ENCODE measurements at regions not wholly inside any gene's neighbourhood (a gene's known extent, or its start where the extent isn't known, plus 50 kb on each side); places are given as distances from the start of the nearest gene placed in this dataset.
"Not testable (repeated sequence)": the region's sequence is repeated elsewhere in the genome, so short reads cannot be mapped to it uniquely, and the experiment has no call there.

DNA sequence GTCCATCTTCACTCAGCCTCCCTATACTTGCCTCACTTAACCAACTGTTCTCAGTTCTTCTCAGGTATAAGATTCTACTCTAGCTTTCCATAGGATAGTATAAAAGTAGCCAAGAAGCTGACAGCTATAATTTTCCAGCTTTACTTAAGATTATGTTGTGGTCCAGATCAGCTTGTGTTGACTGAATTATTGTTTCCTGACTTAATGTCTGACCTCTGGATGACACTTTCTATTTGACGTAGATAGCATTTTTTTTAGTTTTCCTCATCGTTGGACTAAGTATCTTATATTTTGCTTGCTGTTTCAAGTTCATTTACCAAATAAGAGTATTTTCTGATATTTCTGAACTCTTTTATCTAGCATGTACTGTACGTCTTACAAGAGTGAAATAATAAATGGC, 1272.5 kb upstream of the CDH2 start:
- Mint-ChIP-seq H3K27me3 (ENCODE audit: insufficient read depth) (no peaks in the 10 kb centered on the region), H3K27ac (no peak overlapping the region), H3K4me3 (no peak overlapping the region), H3K4me1 (ENCODE audit: low read depth) (no peaks in the 10 kb centered on the region), H3K36me3 (ENCODE audit: low read depth) (no peaks in the 10 kb centered on the region), H3K9me3 (peaks cover 13% of the 10 kb centered on the region)
- intact Hi-C loops (cut with micrococcal nuclease): no loop called here
- DNase-seq (ENCODE audit: low spot score): no peak

DNA sequence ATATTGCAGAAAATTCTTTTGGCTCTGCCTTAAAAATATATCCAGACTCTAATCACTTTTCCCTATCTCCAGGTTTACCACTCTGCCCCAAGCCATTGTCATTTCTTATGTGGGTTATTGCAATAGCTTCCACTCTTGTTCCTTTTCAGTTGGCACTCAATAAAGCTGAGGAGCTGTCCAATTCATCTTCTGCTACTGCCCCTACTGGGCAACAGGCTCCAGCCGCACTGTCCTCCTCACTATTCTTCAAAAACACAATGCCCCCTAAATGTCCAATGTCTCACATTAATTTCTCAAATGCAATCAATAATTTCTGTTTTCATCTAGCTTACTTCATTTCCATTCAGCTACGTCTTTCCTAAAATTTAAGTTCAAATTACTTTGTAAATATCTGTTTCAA, 1262.5 kb upstream of the CDH2 start:
- H3K36me3 Mint-ChIP-seq (ENCODE audit: low read depth): no peaks in the 10 kb centered on the region
- no peaks in the 10 kb centered on the region for H3K4me1 Mint-ChIP-seq (ENCODE audit: low read depth)
- intact Hi-C loops (cut with micrococcal nuclease): no loop called here
- H3K9me3 Mint-ChIP-seq: peaks cover 5% of the 10 kb centered on the region
- H3K27me3 Mint-ChIP-seq (ENCODE audit: insufficient read depth): no peaks in the 10 kb centered on the region
- H3K4me3 Mint-ChIP-seq: no peak overlapping the region
- DNase-seq (ENCODE audit: low spot score): no peak
- no peak overlapping the region for H3K27ac Mint-ChIP-seq

DNA sequence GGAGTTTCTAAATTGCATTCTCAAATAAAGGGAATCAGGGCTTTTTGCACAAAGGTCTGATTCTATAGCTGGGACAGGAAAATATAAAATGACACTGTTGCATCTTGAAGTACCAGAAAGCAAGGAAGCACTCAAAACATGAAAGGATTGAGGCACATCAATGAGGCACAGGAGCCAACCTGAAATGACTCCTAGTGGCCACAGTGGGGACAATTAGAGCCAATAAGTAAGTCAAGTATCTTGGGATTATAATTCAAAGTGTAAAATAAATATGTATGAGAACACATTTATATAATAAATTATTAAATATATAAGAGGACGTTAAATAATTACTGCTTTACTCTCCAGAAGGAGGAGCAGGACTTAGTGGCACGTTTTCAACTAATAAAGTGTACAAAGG, 1259.5 kb upstream of the CDH2 start:
- Mint-ChIP-seq H3K27ac (no peak overlapping the region), H3K4me3 (no peak overlapping the region), H3K9me3 (peaks cover 14% of the 10 kb centered on the region), H3K4me1 (ENCODE audit: low read depth) (no peaks in the 10 kb centered on the region), H3K36me3 (ENCODE audit: low read depth) (no peaks in the 10 kb centered on the region), H3K27me3 (ENCODE audit: insufficient read depth) (no peaks in the 10 kb centered on the region)
- intact Hi-C loops (cut with micrococcal nuclease): no loop called here
- no peak for DNase-seq (ENCODE audit: low spot score)

DNA sequence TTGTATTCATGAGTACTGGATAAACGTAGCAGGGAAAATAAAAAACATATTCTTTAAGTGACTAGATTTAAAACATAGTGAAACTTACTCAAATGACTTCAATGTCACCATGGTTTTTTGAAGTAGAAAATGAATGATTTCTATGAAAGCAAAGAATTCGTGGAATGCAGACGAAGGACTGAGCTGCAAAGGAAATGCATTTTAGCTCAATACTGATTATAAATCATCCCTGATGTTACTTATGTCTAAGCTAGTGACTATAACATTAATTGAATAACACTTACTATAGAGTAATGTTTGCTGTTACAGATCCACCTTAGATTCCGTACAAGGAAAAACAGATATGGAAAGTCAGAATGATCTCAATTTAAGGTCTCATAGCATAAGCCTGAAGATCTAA, 1257.7 kb upstream of the CDH2 start:
- H3K9me3 Mint-ChIP-seq: peaks cover 13% of the 10 kb centered on the region
- DNase-seq (ENCODE audit: low spot score): no peak
- H3K27me3 Mint-ChIP-seq (ENCODE audit: insufficient read depth): no peaks in the 10 kb centered on the region
- no peak overlapping the region for H3K27ac Mint-ChIP-seq
- no peaks in the 10 kb centered on the region for H3K4me1 Mint-ChIP-seq (ENCODE audit: low read depth)
- no peak overlapping the region for H3K4me3 Mint-ChIP-seq
- no peaks in the 10 kb centered on the region for H3K36me3 Mint-ChIP-seq (ENCODE audit: low read depth)
- intact Hi-C loops (cut with micrococcal nuclease): no loop called here

DNA sequence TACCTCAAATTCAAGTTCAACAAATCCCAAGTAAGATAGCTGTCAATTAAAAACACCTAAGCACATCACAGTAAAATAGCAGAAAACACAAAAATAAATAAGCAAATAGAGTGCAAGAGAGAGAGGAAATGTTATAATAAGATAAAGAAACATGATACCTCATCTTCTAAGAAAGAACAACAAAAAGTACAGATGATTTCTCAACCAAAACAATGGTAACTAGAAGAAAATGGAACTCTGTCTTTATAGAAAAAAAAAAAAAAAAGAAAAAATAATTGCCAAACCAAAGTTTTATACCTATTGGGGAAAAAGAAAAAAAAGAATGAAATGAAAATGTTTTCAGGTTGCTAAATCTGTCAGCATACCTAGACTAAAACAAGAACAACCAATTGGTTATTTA, 1253.5 kb upstream of the CDH2 start:
- H3K36me3 Mint-ChIP-seq (ENCODE audit: low read depth): no peaks in the 10 kb centered on the region
- intact Hi-C loops (cut with micrococcal nuclease): no loop called here
- no peak overlapping the region for H3K4me3 Mint-ChIP-seq
- H3K9me3 Mint-ChIP-seq: peaks cover 19% of the 10 kb centered on the region
- no peaks in the 10 kb centered on the region for H3K27me3 Mint-ChIP-seq (ENCODE audit: insufficient read depth)
- H3K4me1 Mint-ChIP-seq (ENCODE audit: low read depth): no peaks in the 10 kb centered on the region
- no peak for DNase-seq (ENCODE audit: low spot score)
- no peak overlapping the region for H3K27ac Mint-ChIP-seq

DNA sequence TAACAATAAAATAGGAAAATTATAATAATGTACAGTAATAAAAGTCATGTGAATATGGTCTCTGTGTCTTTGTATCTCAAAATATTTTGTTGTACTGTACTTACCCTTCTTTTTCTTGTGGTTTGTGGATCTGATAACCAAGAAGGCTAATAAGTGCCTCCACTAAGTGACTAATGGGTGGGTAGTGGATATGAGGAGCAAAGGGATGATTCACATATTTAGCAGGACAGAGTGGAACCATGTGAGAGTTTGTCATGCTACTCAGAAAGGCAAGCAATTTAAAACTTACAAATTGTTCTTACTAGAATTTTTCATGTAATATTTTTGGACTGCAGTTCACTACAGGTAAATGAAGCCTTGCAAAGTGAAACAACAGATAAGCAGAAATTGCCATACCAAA, 1241.2 kb upstream of the CDH2 start:
- Mint-ChIP-seq H3K9me3 (peaks cover 33% of the 10 kb centered on the region), H3K27ac (no peak overlapping the region), H3K36me3 (ENCODE audit: low read depth) (no peaks in the 10 kb centered on the region), H3K4me1 (ENCODE audit: low read depth) (no peaks in the 10 kb centered on the region), H3K4me3 (no peak overlapping the region), H3K27me3 (ENCODE audit: insufficient read depth) (no peaks in the 10 kb centered on the region)
- DNase-seq (ENCODE audit: low spot score): no peak
- intact Hi-C loops (cut with micrococcal nuclease): no loop called here

DNA sequence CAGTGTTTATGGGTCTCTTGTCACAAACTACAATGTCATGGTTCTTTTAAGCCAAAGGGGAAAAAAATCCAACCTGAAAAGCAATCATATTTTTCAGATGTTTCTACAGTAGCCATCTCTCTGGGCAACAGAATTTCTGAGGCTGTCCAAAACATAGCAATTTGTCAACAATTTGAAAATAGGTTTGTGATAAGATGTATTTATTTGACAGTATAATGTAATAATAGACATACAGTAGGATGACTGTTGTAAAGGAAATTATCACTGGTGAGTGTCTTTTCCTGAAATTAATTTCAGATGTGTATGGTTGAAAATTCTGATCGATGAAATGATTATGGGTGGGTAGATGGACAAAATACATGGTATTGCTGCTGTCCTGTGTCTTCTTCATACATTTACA, 1230.1 kb upstream of the CDH2 start:
- H3K36me3 Mint-ChIP-seq (ENCODE audit: low read depth): no peaks in the 10 kb centered on the region
- no peaks in the 10 kb centered on the region for H3K4me1 Mint-ChIP-seq (ENCODE audit: low read depth)
- H3K27ac Mint-ChIP-seq: no peak overlapping the region
- DNase-seq (ENCODE audit: low spot score): no peak
- no peaks in the 10 kb centered on the region for H3K27me3 Mint-ChIP-seq (ENCODE audit: insufficient read depth)
- H3K4me3 Mint-ChIP-seq: no peak overlapping the region
- H3K9me3 Mint-ChIP-seq: peaks cover 7% of the 10 kb centered on the region
- intact Hi-C loops (cut with micrococcal nuclease): no loop called here

DNA sequence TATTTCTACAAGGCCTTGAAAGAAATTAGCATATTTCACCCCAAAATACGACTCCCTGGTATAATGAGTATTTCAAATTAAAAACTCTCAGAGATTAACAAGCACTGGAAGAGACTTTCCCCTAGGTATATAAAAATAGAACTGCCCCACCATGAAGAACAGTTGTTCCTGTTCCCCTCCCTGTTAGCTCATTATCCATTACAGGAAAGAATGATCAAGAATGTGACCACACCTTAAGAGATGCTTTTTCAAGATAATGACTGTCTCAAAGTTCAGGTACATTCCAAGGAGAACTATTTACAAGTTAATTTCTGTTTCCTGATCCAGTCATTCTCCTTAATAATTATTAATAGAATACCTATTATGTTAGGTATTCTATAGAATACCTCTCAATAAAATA, 1220.6 kb upstream of the CDH2 start:
- DNase-seq (ENCODE audit: low spot score): no peak
- H3K27me3 Mint-ChIP-seq (ENCODE audit: insufficient read depth): no peaks in the 10 kb centered on the region
- no peak overlapping the region for H3K4me3 Mint-ChIP-seq
- H3K27ac Mint-ChIP-seq: no peak overlapping the region
- H3K36me3 Mint-ChIP-seq (ENCODE audit: low read depth): peaks cover 2% of the 10 kb centered on the region
- H3K4me1 Mint-ChIP-seq (ENCODE audit: low read depth): no peaks in the 10 kb centered on the region
- intact Hi-C loops (cut with micrococcal nuclease): no loop called here
- H3K9me3 Mint-ChIP-seq: peaks cover 32% of the 10 kb centered on the region

DNA sequence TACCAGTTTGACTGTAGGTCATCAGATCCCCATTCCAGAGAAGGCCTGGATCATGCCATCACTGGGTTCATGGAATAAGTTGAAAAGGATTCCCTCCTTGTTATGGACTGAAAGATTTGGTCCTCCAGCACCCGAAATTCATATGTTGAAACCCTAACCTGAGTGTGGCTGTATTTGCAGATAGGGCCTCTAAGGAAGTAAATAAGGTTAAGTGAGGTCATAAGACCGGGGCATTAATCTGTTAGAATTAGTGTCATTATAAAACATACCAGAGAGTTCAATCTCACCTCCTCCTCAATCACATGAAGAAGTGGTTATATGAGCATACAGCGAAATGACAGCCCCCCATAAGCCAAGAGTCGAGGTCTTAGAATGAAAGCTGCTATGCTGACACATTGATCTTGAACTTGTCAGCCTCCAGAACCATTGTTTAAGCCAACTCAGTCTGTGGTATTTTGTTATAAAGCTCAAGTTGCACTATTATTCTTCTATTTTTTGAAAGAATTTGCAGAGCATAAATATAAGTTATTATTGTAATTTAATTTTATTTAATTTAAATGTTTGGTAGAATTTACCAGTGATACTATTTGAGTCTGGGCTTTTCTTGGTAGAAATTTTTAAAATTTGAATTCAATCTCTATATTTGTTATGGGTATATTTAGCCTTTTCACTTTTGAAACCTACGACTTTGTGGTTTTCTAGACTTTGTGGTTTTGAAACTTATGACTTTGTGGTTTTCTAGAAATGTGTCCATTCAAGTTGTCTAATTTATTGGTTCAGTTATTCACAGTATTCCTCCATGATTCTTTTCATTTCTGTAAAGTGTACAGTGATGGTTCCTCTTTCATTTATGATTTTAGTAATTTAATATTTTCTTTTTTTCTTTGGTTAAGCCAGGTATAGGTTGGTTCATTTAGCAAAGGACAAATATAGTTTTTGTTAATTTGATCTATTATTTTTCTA, 1206.7 kb upstream of the CDH2 start:
- Mint-ChIP-seq H3K9me3 (peaks cover 15% of the 10 kb centered on the region), H3K36me3 (ENCODE audit: low read depth) (no peaks in the 10 kb centered on the region), H3K27me3 (ENCODE audit: insufficient read depth) (no peaks in the 10 kb centered on the region), H3K4me3 (no peak overlapping the region), H3K27ac (no peak overlapping the region), H3K4me1 (ENCODE audit: low read depth) (no peaks in the 10 kb centered on the region)
- intact Hi-C loops (cut with micrococcal nuclease): no loop called here
- DNase-seq (ENCODE audit: low spot score): no peak

DNA sequence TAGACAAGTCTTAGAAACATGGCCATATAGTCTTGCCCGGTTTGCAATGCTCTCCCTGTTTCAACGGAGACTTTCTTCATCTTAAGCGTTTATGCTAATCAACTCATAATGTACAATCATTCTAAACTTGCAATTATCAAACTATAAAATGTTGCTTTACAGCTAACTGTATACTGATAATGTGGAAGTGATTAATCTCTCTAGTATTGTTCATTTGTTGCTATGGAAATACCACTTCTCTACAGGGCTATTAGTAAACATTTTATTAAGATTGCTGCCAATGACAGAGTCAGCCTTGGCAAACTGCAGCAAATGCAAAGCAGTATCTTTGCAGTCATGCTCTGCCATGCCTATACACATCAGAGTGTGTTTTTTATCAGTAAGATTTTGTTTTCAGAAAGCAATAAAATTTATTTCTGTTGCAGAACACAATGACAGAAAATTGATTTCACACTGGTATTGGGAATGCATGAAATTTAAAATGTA, 1201.8 kb upstream of the CDH2 start:
- H3K4me1 Mint-ChIP-seq (ENCODE audit: low read depth): no peaks in the 10 kb centered on the region
- H3K4me3 Mint-ChIP-seq: no peak overlapping the region
- H3K36me3 Mint-ChIP-seq (ENCODE audit: low read depth): no peaks in the 10 kb centered on the region
- H3K27ac Mint-ChIP-seq: no peak overlapping the region
- no peak for DNase-seq (ENCODE audit: low spot score)
- intact Hi-C loops (cut with micrococcal nuclease): no loop called here
- peaks cover 8% of the 10 kb centered on the region for H3K9me3 Mint-ChIP-seq
- no peaks in the 10 kb centered on the region for H3K27me3 Mint-ChIP-seq (ENCODE audit: insufficient read depth)

DNA sequence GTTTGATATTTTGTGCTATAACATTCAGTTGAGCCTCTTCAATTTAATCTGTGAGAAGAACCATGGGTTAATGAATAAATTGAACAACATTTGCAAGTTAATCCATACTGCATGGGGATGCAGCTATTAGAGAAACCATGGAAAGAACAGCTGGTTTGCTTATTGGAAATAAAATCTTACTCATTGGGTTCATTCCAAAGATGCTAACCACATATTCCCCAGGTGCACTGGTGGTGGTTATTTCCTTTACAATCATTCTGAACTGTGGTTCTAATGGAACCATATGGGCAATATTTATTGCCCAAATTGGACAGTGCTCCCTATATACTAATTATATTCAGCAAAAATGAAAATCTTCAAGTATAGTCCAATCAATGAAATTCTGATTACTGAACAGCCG, 1200.4 kb upstream of the CDH2 start:
- no peak overlapping the region for H3K27ac Mint-ChIP-seq
- H3K9me3 Mint-ChIP-seq: peaks cover 14% of the 10 kb centered on the region
- intact Hi-C loops (cut with micrococcal nuclease): no loop called here
- no peak overlapping the region for H3K4me3 Mint-ChIP-seq
- no peak for DNase-seq (ENCODE audit: low spot score)
- no peaks in the 10 kb centered on the region for H3K4me1 Mint-ChIP-seq (ENCODE audit: low read depth)
- H3K36me3 Mint-ChIP-seq (ENCODE audit: low read depth): no peaks in the 10 kb centered on the region
- no peaks in the 10 kb centered on the region for H3K27me3 Mint-ChIP-seq (ENCODE audit: insufficient read depth)

DNA sequence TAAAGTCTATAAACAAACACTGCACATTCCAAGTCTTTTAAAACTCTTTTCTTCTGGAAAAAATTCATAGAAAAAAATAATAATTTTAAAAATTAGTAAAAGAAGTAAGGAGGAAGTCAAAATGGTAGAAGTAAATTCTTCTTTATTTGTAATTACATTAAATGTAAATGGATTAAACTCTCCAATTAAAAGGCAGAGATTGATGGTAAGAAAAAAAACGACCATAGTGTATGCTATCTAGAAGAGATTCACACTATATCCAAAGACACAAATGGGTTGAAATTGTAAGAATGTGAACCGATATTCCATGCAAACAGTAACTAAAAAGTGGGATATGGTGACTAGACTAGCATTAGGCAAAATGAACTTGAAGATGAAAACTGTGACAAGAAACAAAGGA, 1196.1 kb upstream of the CDH2 start:
- H3K9me3 Mint-ChIP-seq: peaks cover 10% of the 10 kb centered on the region
- H3K27me3 Mint-ChIP-seq (ENCODE audit: insufficient read depth): no peaks in the 10 kb centered on the region
- DNase-seq (ENCODE audit: low spot score): no peak
- H3K4me1 Mint-ChIP-seq (ENCODE audit: low read depth): no peaks in the 10 kb centered on the region
- no peaks in the 10 kb centered on the region for H3K36me3 Mint-ChIP-seq (ENCODE audit: low read depth)
- no peak overlapping the region for H3K4me3 Mint-ChIP-seq
- intact Hi-C loops (cut with micrococcal nuclease): no loop called here
- H3K27ac Mint-ChIP-seq: no peak overlapping the region

DNA sequence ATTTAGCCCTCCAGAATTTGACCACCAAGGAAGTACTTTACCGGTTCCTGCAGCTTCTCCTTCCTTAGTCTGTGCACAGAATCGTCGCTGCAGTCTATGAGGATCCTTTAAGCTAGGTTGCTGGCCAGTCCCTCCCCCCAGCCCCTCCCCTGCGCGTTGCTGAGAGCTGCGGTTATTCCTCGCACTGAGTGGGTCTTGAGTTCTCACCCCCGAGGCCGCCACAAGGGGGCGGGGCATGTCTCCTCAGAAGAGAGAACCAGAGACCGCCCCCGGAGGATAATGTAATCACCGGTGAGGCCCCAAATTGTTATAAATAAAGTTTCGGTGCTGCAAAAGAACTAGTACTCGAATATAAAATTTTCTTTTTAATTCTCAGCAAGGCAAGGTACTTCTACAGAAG, 1184.9 kb upstream of the CDH2 start:
- Mint-ChIP-seq H3K27me3 (ENCODE audit: insufficient read depth) (no peaks in the 10 kb centered on the region), H3K27ac (no peak overlapping the region), H3K4me3 (no peak overlapping the region), H3K9me3 (peaks cover 17% of the 10 kb centered on the region), H3K4me1 (ENCODE audit: low read depth) (no peaks in the 10 kb centered on the region), H3K36me3 (ENCODE audit: low read depth) (no peaks in the 10 kb centered on the region)
- intact Hi-C loops (cut with micrococcal nuclease): no loop called here
- no peak for DNase-seq (ENCODE audit: low spot score)

DNA sequence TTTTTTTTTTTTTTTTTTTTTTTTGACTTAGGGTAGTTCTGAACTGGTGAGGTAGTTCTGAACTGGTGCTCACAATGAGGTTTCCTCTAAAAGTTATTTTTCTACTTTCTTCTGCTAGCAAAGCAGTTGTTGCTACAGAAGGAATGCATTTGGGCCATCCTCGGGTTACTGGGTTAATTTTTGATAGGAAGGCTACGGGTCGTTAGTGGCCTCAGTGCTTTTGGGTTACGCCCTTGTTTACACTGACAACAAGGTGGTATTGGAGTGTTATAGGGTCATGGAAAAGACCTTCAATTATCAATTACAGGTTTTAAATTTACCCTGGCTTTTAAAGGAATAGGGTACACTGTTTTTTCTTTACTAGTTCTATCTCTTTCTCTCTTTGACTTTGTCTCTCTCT, 1183.7 kb upstream of the CDH2 start:
- H3K27ac Mint-ChIP-seq; H3K36me3 Mint-ChIP-seq (ENCODE audit: low read depth); H3K4me1 Mint-ChIP-seq (ENCODE audit: low read depth); H3K4me3 Mint-ChIP-seq; H3K27me3 Mint-ChIP-seq (ENCODE audit: insufficient read depth); DNase-seq (ENCODE audit: low spot score); intact Hi-C loops (cut with micrococcal nuclease): not testable (repeated sequence)
- H3K9me3 Mint-ChIP-seq: peaks cover 23% of the 10 kb centered on the region
